Stimulated activated naive CD8-positive, alpha-beta T cell treated with anti-CD3 and anti-CD28 coated beads, Interleukin-15, amount 100 ng/mL, for 72 hours (primary cell): ENCODE measurements at regions not wholly inside any gene's neighbourhood (a gene's known extent, or its start where the extent isn't known, plus 50 kb on each side); places are given as distances from the start of the nearest gene placed in this dataset.
"Not testable (repeated sequence)": the region's sequence is repeated elsewhere in the genome, so short reads cannot be mapped to it uniquely, and the experiment has no call there.

Experiments used
- ATAC-seq: fragments of 150-1000 bp; cut with Tn5 transposase; 2 replicates; pipeline ENCODE4 v1.10.0; 2021; ENCODE audit warnings: mild to moderate bottlenecking, moderate library complexity
- DNase-seq, 2 donors: peaks; one replicate each; pipeline ENCODE4 v3.0.0; 2021 to 2022
- H3K27ac Mint-ChIP-seq, 2 donors: one replicate each; pipeline ENCODE4 v1.8.0; 2022; ENCODE audit warnings: mild to moderate bottlenecking in 2 of 2, mixed read lengths in 2 of 2, moderate library complexity in 2 of 2
- H3K27me3 Mint-ChIP-seq: one replicate; pipeline ENCODE4 v1.8.0; 2022; ENCODE audit warnings: mixed read lengths
- H3K4me1 Mint-ChIP-seq: one replicate; pipeline ENCODE4 v1.8.0; 2022; ENCODE audit warnings: mild to moderate bottlenecking, mixed read lengths
- H3K4me3 Mint-ChIP-seq, 2 donors: one replicate each; pipeline ENCODE4 v1.8.0; 2022; ENCODE audit warnings: mild to moderate bottlenecking in 2 of 2, mixed read lengths in 2 of 2, moderate library complexity in 1 of 2
- H3K9me3 Mint-ChIP-seq, 2 donors: one replicate each; pipeline ENCODE4 v1.8.0; 2022; ENCODE audit warnings: mixed read lengths in 2 of 2

GRCh38 chr13:67437244-67437643, 207.1 kb upstream of the PCDH9 start:
- H3K4me3 Mint-ChIP-seq = no peak overlapping the region
- DNase-seq (no peak), ATAC-seq (no peak)
- H3K9me3 Mint-ChIP-seq = no peaks in the 10 kb centered on the region
- no peak overlapping the region for H3K27ac Mint-ChIP-seq
- no peaks in the 10 kb centered on the region for H3K4me1 Mint-ChIP-seq
- H3K27me3 Mint-ChIP-seq = no peaks in the 10 kb centered on the region

GRCh38 chr13:67421475-67421874, 191.3 kb upstream of the PCDH9 start:
- ATAC-seq = no peak
- Mint-ChIP-seq H3K4me1 (no peaks in the 10 kb centered on the region), H3K9me3 (peaks cover 4 to 5% of the 10 kb centered on the region in 2 donors), H3K4me3 (no peak overlapping the region), H3K27ac (no peak overlapping the region), H3K27me3 (no peaks in the 10 kb centered on the region)
- no peak for DNase-seq

GRCh38 chr13:67416047-67416925, 186.2 kb upstream of the PCDH9 start:
- no peak overlapping the region for H3K27ac Mint-ChIP-seq
- peaks cover 0 to 4% of the 10 kb centered on the region in 2 donors for H3K9me3 Mint-ChIP-seq
- H3K4me1 Mint-ChIP-seq = no peaks in the 10 kb centered on the region
- ATAC-seq = no peak
- no peak for DNase-seq
- no peaks in the 10 kb centered on the region for H3K27me3 Mint-ChIP-seq
- no peak overlapping the region for H3K4me3 Mint-ChIP-seq

GRCh38 chr13:67410645-67411044, 180.5 kb upstream of the PCDH9 start:
- no peak overlapping the region for H3K27ac Mint-ChIP-seq
- DNase-seq (no peak), ATAC-seq (no peak)
- no peaks in the 10 kb centered on the region for H3K4me1 Mint-ChIP-seq
- no peaks in the 10 kb centered on the region for H3K9me3 Mint-ChIP-seq
- no peak overlapping the region for H3K4me3 Mint-ChIP-seq
- no peaks in the 10 kb centered on the region for H3K27me3 Mint-ChIP-seq

GRCh38 chr13:67408798-67409197, 178.7 kb upstream of the PCDH9 start:
- ATAC-seq (no peak), DNase-seq (no peak)
- Mint-ChIP-seq H3K27me3 (no peaks in the 10 kb centered on the region), H3K4me3 (no peak overlapping the region), H3K27ac (no peak overlapping the region), H3K4me1 (no peaks in the 10 kb centered on the region), H3K9me3 (no peaks in the 10 kb centered on the region)

- Mint-ChIP-seq H3K4me3 (no peak overlapping the region), H3K4me1 (no peaks in the 10 kb centered on the region), H3K9me3 (peaks cover 3 to 18% of the 10 kb centered on the region in 2 donors), H3K27ac (no peak overlapping the region), H3K27me3 (no peaks in the 10 kb centered on the region)
- DNase-seq = no peak
- ATAC-seq = no peak
These were observed 172.4 kb upstream of the PCDH9 start for GRCh38 chr13:67402546-67402945.

GRCh38 chr13:67395577-67395976, 165.4 kb upstream of the PCDH9 start:
- Mint-ChIP-seq H3K9me3 (peaks cover 0 to 18% of the 10 kb centered on the region in 2 donors), H3K27me3 (no peaks in the 10 kb centered on the region), H3K4me3 (no peak overlapping the region), H3K27ac (no peak overlapping the region), H3K4me1 (no peaks in the 10 kb centered on the region)
- DNase-seq (no peak), ATAC-seq (no peak)

- Mint-ChIP-seq H3K4me3 (no peak overlapping the region), H3K27me3 (no peaks in the 10 kb centered on the region), H3K9me3 (peaks cover 0 to 6% of the 10 kb centered on the region in 2 donors), H3K27ac (no peak overlapping the region), H3K4me1 (no peaks in the 10 kb centered on the region)
- no peak for DNase-seq
- no peak for ATAC-seq
These were observed 161.9 kb upstream of the PCDH9 start for GRCh38 chr13:67392014-67392413.

GRCh38 chr13:67390462-67391086, 160.4 kb upstream of the PCDH9 start:
- H3K4me1 Mint-ChIP-seq = no peaks in the 10 kb centered on the region
- DNase-seq (no peak), ATAC-seq (no peak)
- H3K4me3 Mint-ChIP-seq = no peak overlapping the region
- H3K27ac Mint-ChIP-seq = no peak overlapping the region
- peaks cover 7 to 12% of the 10 kb centered on the region in 2 donors for H3K9me3 Mint-ChIP-seq
- no peaks in the 10 kb centered on the region for H3K27me3 Mint-ChIP-seq

- Mint-ChIP-seq H3K27ac (no peak overlapping the region), H3K4me1 (no peaks in the 10 kb centered on the region), H3K4me3 (no peak overlapping the region), H3K27me3 (no peaks in the 10 kb centered on the region), H3K9me3 (peaks cover 7 to 12% of the 10 kb centered on the region in 2 donors)
- no peak for ATAC-seq
- DNase-seq = no peak
These were observed 159.0 kb upstream of the PCDH9 start for GRCh38 chr13:67389171-67389570.

GRCh38 chr13:67383109-67383757, 153.1 kb upstream of the PCDH9 start:
- not testable (repeated sequence) for DNase-seq, H3K4me1 Mint-ChIP-seq

GRCh38 chr13:67377919-67378318, 147.8 kb upstream of the PCDH9 start:
- H3K27me3 Mint-ChIP-seq = no peaks in the 10 kb centered on the region
- no peaks in the 10 kb centered on the region for H3K9me3 Mint-ChIP-seq
- H3K4me3 Mint-ChIP-seq = no peak overlapping the region
- no peak overlapping the region for H3K27ac Mint-ChIP-seq
- no peaks in the 10 kb centered on the region for H3K4me1 Mint-ChIP-seq
- DNase-seq (no peak), ATAC-seq (no peak)

More at GRCh38 chr13:67383109-67383757, 153.1 kb upstream of the PCDH9 start:
- H3K27ac Mint-ChIP-seq, H3K4me3 Mint-ChIP-seq, H3K27me3 Mint-ChIP-seq, H3K9me3 Mint-ChIP-seq, ATAC-seq: not testable (repeated sequence)

- DNase-seq (no peak), ATAC-seq (no peak)
- no peaks in the 10 kb centered on the region for H3K9me3 Mint-ChIP-seq
- H3K4me1 Mint-ChIP-seq = no peaks in the 10 kb centered on the region
- H3K27ac Mint-ChIP-seq = no peak overlapping the region
- no peaks in the 10 kb centered on the region for H3K27me3 Mint-ChIP-seq
- H3K4me3 Mint-ChIP-seq = no peak overlapping the region
These were observed 144.3 kb upstream of the PCDH9 start for GRCh38 chr13:67374391-67374790.

GRCh38 chr13:67372868-67373464, 142.8 kb upstream of the PCDH9 start:
- Mint-ChIP-seq H3K27ac (no peak overlapping the region), H3K9me3 (no peaks in the 10 kb centered on the region), H3K27me3 (no peaks in the 10 kb centered on the region), H3K4me3 (no peak overlapping the region), H3K4me1 (no peaks in the 10 kb centered on the region)
- no peak for DNase-seq
- ATAC-seq = no peak

- Mint-ChIP-seq H3K4me1 (no peaks in the 10 kb centered on the region), H3K4me3 (no peak overlapping the region), H3K9me3 (peaks cover 0 to 4% of the 10 kb centered on the region in 2 donors), H3K27me3 (no peaks in the 10 kb centered on the region), H3K27ac (no peak overlapping the region)
- ATAC-seq (no peak), DNase-seq (no peak)
These were observed 139.9 kb upstream of the PCDH9 start for GRCh38 chr13:67369895-67370660.
